CD14-positive monocyte (primary cell): ENCODE measurements at regions not wholly inside any gene's neighbourhood (a gene's known extent, or its start where the extent isn't known, plus 50 kb on each side); places are given as distances from the start of the nearest gene placed in this dataset.

ENCODE experiments used
- DNase-seq, 3 donors: peaks; one replicate each; pipeline ENCODE4 v3.0.0-alpha.2; 2011 to 2022
- H2AFZ ChIP-seq: 2 replicates; pipeline ENCODE4 v1.6.0; 2012; ENCODE audit warnings: mild to moderate bottlenecking, low read depth, low read length, inconsistent platforms; ENCODE audit not compliant: insufficient read depth, poor library complexity, severe bottlenecking
- H3K27ac ChIP-seq, 2 donors: 1 replicate in 1 of 2; 2 replicates in 1 of 2; pipeline ENCODE4 v1.5.1; 2012 to 2013; ENCODE audit warnings: low read length in 2 of 2, control low read depth in 1 of 2, inconsistent platforms in 1 of 2, low read depth in 1 of 2, mild to moderate bottlenecking in 1 of 2
- H3K27me3 ChIP-seq, 2 donors: one replicate each; pipeline versions ENCODE4 v1.6.0 to v1.6.1; 2011 to 2013; ENCODE audit warnings: low read length in 2 of 2; ENCODE audit not compliant: control insufficient read depth in 2 of 2, insufficient read depth in 2 of 2
- H3K36me3 ChIP-seq, 2 donors: replicated peaks in 1 of 2; 1 replicate in 1 of 2; 2 replicates in 1 of 2; pipeline versions ENCODE4 v1.5.1 to v1.6.1; 2012 to 2013; ENCODE audit warnings: low read length in 2 of 2, control low read depth in 1 of 2, inconsistent platforms in 1 of 2, mild to moderate bottlenecking in 1 of 2; ENCODE audit not compliant: insufficient read depth in 2 of 2, control insufficient read depth in 1 of 2
- H3K4me1 ChIP-seq, 2 donors: 1 replicate in 1 of 2; 2 replicates in 1 of 2; pipeline versions ENCODE4 v1.5.1 to v1.6.1; 2012 to 2013; ENCODE audit warnings: low read length in 2 of 2, control low read depth in 1 of 2, inconsistent platforms in 1 of 2, mild to moderate bottlenecking in 1 of 2, moderate library complexity in 1 of 2; ENCODE audit not compliant: insufficient read depth in 2 of 2, control insufficient read depth in 1 of 2
- H3K4me2 ChIP-seq: replicated peaks from 2 replicates; pipeline ENCODE3; 2012; ENCODE audit warnings: low read length, moderate library complexity, mild to moderate bottlenecking; ENCODE audit not compliant: poor library complexity, severe bottlenecking; ENCODE audit errors: extremely low read depth
- H3K4me3 ChIP-seq, 3 experiments: fragments of 200-600 bp in 1 of 3; sonication (generic) in 1 of 3; replicated peaks in 1 of 3; 1 replicate in 2 of 3; 2 replicates in 1 of 3; pipeline ENCODE4 v1.5.1; 2011 to 2013; ENCODE audit warnings: low read length in 3 of 3, mild to moderate bottlenecking in 3 of 3, control low read depth in 2 of 3, low read depth in 2 of 3, inconsistent platforms in 1 of 3, moderate library complexity in 1 of 3
- H3K79me2 ChIP-seq: 2 replicates; pipeline ENCODE4 v1.6.0; 2012; ENCODE audit warnings: mild to moderate bottlenecking, control low read depth, inconsistent platforms, low read length, moderate library complexity; ENCODE audit not compliant: insufficient read depth
- H3K9ac ChIP-seq: 2 replicates; pipeline ENCODE4 v1.6.0; 2017; ENCODE audit warnings: low read length, mild to moderate bottlenecking; ENCODE audit not compliant: insufficient read depth, poor library complexity, severe bottlenecking
- H3K9me3 ChIP-seq, 2 donors: replicated peaks in 1 of 2; 1 replicate in 1 of 2; 2 replicates in 1 of 2; pipeline versions ENCODE4 v1.5.1 to v1.6.1; 2012 to 2013; ENCODE audit warnings: low read length in 2 of 2, control low read depth in 1 of 2; ENCODE audit not compliant: control insufficient read depth in 1 of 2, insufficient read depth in 1 of 2
- H4K20me1 ChIP-seq: 2 replicates; pipeline ENCODE4 v1.6.0; 2012; ENCODE audit warnings: mild to moderate bottlenecking, low read length, control low read depth, moderate library complexity; ENCODE audit not compliant: insufficient read depth
- H3K27ac Mint-ChIP-seq, 7 donors: one replicate each; pipeline ENCODE4 v1.8.0; 2020; ENCODE audit warnings: mild to moderate bottlenecking in 7 of 7, mixed read lengths in 7 of 7, moderate library complexity in 6 of 7, inconsistent platforms in 2 of 7
- H3K27me3 Mint-ChIP-seq, 3 donors: one replicate each; pipeline ENCODE4 v1.8.0; 2021 to 2022; ENCODE audit warnings: low read depth in 3 of 3, mild to moderate bottlenecking in 3 of 3, mixed read lengths in 3 of 3, moderate library complexity in 3 of 3, inconsistent platforms in 1 of 3
- H3K36me3 Mint-ChIP-seq, 2 donors: one replicate each; pipeline ENCODE4 v1.8.0; 2020; ENCODE audit warnings: mixed read lengths in 2 of 2, inconsistent platforms in 1 of 2, mild to moderate bottlenecking in 1 of 2
- H3K4me1 Mint-ChIP-seq: one replicate; pipeline ENCODE4 v1.8.0; 2020; ENCODE audit warnings: mild to moderate bottlenecking, mixed read lengths
- H3K4me3 Mint-ChIP-seq, 2 donors: one replicate each; pipeline ENCODE4 v1.8.0; 2020; ENCODE audit warnings: mild to moderate bottlenecking in 2 of 2, mixed read lengths in 2 of 2, moderate library complexity in 1 of 2
- H3K9me3 Mint-ChIP-seq, 7 donors: one replicate each; pipeline ENCODE4 v1.8.0; 2020 to 2022; ENCODE audit warnings: mixed read lengths in 7 of 7, mild to moderate bottlenecking in 6 of 7, moderate library complexity in 6 of 7, inconsistent platforms in 2 of 7
- WGBS: methylation state at CpG from one replicate; pipeline ENCODE4 v1.1.5; 2013; ENCODE audit warnings: missing lambda C conversion rate; ENCODE audit not compliant: insufficient coverage; 5-methylcytosine and 5-hydroxymethylcytosine counted together
- intact Hi-C, 2 donors: fragments of 100-400 bp; cut with micrococcal nuclease; formaldehyde crosslinking; loops; one replicate each; pipeline versions ENCODE4 v1.15.0 to v1.15.1; 2023
- TF ChIP-seq, protein P1 (sequence below): fragments of 200-600 bp; IDR thresholded peaks from one replicate; pipeline ENCODE4 v1.8.0; 2022; ENCODE audit warnings: antibody characterized with exemption, mild to moderate bottlenecking

DNA sequence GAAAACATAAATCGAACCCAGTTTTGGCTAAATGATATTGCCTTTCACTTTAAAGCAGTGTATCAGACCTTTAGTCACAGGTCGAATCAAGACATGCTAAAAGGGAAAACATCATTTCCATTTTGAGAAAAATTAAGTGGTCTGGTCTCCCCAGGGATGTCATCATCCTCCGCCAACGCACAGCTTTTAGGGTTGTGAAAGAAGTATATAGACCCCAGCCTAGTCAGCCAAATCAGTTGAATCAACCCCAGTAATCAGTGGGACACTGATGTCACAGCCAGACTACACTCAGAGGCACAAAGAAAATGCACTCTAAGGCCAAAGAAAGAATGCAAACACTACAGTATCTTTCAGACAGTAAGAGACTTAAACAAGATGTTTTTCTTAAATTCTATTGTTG is 187.4 kb downstream of the ZIC4 start:
- no peak for DNase-seq
- no peaks in the 10 kb centered on the region for H3K36me3 Mint-ChIP-seq
- H3K9me3 ChIP-seq = no peaks in the 10 kb centered on the region
- H3K27me3 Mint-ChIP-seq = no peaks in the 10 kb centered on the region
- no peaks in the 10 kb centered on the region for H3K27me3 ChIP-seq
- H3K27ac ChIP-seq = no peak overlapping the region
- TF ChIP-seq, protein P1, sequence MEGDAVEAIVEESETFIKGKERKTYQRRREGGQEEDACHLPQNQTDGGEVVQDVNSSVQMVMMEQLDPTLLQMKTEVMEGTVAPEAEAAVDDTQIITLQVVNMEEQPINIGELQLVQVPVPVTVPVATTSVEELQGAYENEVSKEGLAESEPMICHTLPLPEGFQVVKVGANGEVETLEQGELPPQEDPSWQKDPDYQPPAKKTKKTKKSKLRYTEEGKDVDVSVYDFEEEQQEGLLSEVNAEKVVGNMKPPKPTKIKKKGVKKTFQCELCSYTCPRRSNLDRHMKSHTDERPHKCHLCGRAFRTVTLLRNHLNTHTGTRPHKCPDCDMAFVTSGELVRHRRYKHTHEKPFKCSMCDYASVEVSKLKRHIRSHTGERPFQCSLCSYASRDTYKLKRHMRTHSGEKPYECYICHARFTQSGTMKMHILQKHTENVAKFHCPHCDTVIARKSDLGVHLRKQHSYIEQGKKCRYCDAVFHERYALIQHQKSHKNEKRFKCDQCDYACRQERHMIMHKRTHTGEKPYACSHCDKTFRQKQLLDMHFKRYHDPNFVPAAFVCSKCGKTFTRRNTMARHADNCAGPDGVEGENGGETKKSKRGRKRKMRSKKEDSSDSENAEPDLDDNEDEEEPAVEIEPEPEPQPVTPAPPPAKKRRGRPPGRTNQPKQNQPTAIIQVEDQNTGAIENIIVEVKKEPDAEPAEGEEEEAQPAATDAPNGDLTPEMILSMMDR = no peak
- no peak overlapping the region for H3K27ac Mint-ChIP-seq
- H3K9ac ChIP-seq = no peak overlapping the region
- H3K79me2 ChIP-seq = no peaks in the 10 kb centered on the region
- no peak overlapping the region for H3K4me2 ChIP-seq
- H3K4me3 ChIP-seq = no peak overlapping the region
- WGBS = no CpG with 5 or more reads among the region's 4 CpGs
- H3K4me1 Mint-ChIP-seq = no peaks in the 10 kb centered on the region
- H3K4me3 Mint-ChIP-seq = no peak overlapping the region
- no peaks in the 10 kb centered on the region for H3K36me3 ChIP-seq
- H3K9me3 Mint-ChIP-seq = no peaks in the 10 kb centered on the region
- no peaks in the 10 kb centered on the region for H3K4me1 ChIP-seq
- no peak overlapping the region for H2AFZ ChIP-seq
- H4K20me1 ChIP-seq = no peaks in the 10 kb centered on the region
- intact Hi-C loops = no loop called here

DNA sequence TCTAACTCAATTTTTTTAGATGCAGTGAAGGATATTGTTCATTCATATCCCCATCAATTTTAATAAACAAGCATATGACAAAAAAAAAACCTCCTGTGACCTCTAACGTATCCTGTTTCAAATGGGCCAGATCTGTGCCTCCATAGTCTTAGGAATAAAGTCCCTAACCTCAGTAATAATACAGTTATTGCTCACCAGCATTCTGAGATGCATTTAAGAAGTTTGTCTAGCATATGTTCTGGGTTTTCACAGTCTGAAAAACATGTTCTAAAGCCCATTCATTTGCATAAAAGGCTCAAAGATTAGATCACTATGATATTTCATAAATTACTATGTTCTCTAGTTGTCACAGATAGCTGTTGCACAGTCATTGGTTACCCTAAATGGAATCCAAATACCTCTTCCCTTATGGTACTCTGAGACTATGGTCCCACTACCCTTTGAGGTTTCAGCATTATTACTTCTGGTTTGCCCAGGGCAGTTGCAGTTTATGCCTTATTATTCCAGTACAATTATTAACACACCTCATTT is 190.1 kb downstream of the ZIC4 start:
- Histone ChIP-seq H3K9ac (no peak overlapping the region), H3K4me3 (no peak overlapping the region), H4K20me1 (no peaks in the 10 kb centered on the region), H2AFZ (no peak overlapping the region), H3K4me1 (no peaks in the 10 kb centered on the region), H3K36me3 (no peaks in the 10 kb centered on the region), H3K9me3 (no peaks in the 10 kb centered on the region), H3K27ac (no peak overlapping the region), H3K4me2 (no peak overlapping the region), H3K27me3 (no peaks in the 10 kb centered on the region), H3K79me2 (no peaks in the 10 kb centered on the region)
- DNase-seq = no peak
- Mint-ChIP-seq H3K36me3 (no peaks in the 10 kb centered on the region), H3K4me1 (no peaks in the 10 kb centered on the region), H3K27ac (no peak overlapping the region), H3K9me3 (no peaks in the 10 kb centered on the region), H3K4me3 (no peak overlapping the region), H3K27me3 (no peaks in the 10 kb centered on the region)
- no CpG with 5 or more reads among the region's 1 CpG for WGBS
- intact Hi-C loops = no loop called here
- TF ChIP-seq, protein P1 = no peak
